ENCODE measurements at regions not wholly inside any gene's neighbourhood (a gene's known extent, or its start where the extent isn't known, plus 50 kb on each side); places are given as distances from the start of the nearest gene placed in this dataset.
"Not testable (repeated sequence)": the region's sequence is repeated elsewhere in the genome, so short reads cannot be mapped to it uniquely, and the experiment has no call there.

- no peak for DNase-seq (ENCODE audit: low spot score)
- intact Hi-C loops (cut with DNase I), result no loop called here
Measured at GRCh38 chr5:121038438-121038837, 574.3 kb downstream of the PRR16 start.

GRCh38 chr5:121049971-121050370 lies 585.9 kb downstream of the PRR16 start:
- intact Hi-C loops (cut with DNase I), result no loop called here
- no peak for DNase-seq (ENCODE audit: low spot score)

GRCh38 chr5:121053055-121053985 lies 589.2 kb downstream of the PRR16 start:
- no peak for DNase-seq (ENCODE audit: low spot score)
- intact Hi-C loops (cut with DNase I), result no loop called here

- intact Hi-C loops (cut with DNase I), result no loop called here
Measured at GRCh38 chr5:121055586-121055985, 591.5 kb downstream of the PRR16 start.

GRCh38 chr5:121064241-121064640 lies 600.1 kb downstream of the PRR16 start:
- DNase-seq (ENCODE audit: low spot score); intact Hi-C loops (cut with DNase I): not testable (repeated sequence)

More at GRCh38 chr5:121055586-121055985, 591.5 kb downstream of the PRR16 start:
- no peak for DNase-seq (ENCODE audit: low spot score)

- intact Hi-C loops (cut with DNase I), result no loop called here
- DNase-seq (ENCODE audit: low spot score), result no peak
Measured at GRCh38 chr5:121086671-121087070, 622.6 kb downstream of the PRR16 start.

- DNase-seq (ENCODE audit: low spot score), result no peak
- intact Hi-C loops (cut with DNase I), result no loop called here
Measured at GRCh38 chr5:121087560-121087959, 623.5 kb downstream of the PRR16 start.

- no peak for DNase-seq (ENCODE audit: low spot score)
- intact Hi-C loops (cut with DNase I), result no loop called here
Measured at GRCh38 chr5:121088341-121088740, 624.2 kb downstream of the PRR16 start.

- DNase-seq (ENCODE audit: low spot score), result no peak
- intact Hi-C loops (cut with DNase I), result no loop called here
Measured at GRCh38 chr5:121090822-121091221, 626.7 kb downstream of the PRR16 start.

GRCh38 chr5:121100931-121101330 lies 636.8 kb downstream of the PRR16 start:
- DNase-seq (ENCODE audit: low spot score), result no peak
- intact Hi-C loops (cut with DNase I), result no loop called here

- DNase-seq (ENCODE audit: low spot score), result no peak
- intact Hi-C loops (cut with DNase I), result no loop called here
Measured at GRCh38 chr5:121105921-121106320, 641.8 kb downstream of the PRR16 start.

- intact Hi-C loops (cut with DNase I); DNase-seq (ENCODE audit: low spot score): not testable (repeated sequence)
Measured at GRCh38 chr5:121106721-121107690, 642.9 kb downstream of the PRR16 start.

- no peak for DNase-seq (ENCODE audit: low spot score)
Measured at GRCh38 chr5:121108725-121109124, 644.6 kb downstream of the PRR16 start.

GRCh38 chr5:121109817-121110216 lies 645.7 kb downstream of the PRR16 start:
- intact Hi-C loops (cut with DNase I), result no loop called here
- DNase-seq (ENCODE audit: low spot score), result no peak

More at GRCh38 chr5:121108725-121109124, 644.6 kb downstream of the PRR16 start:
- intact Hi-C loops (cut with DNase I), result no loop called here

GRCh38 chr5:121121786-121122185 lies 657.7 kb downstream of the PRR16 start:
- intact Hi-C loops (cut with DNase I), result no loop called here
- DNase-seq (ENCODE audit: low spot score), result no peak

- DNase-seq (ENCODE audit: low spot score), result no peak
- intact Hi-C loops (cut with DNase I), result no loop called here
Measured at GRCh38 chr5:121138495-121138907, 674.4 kb downstream of the PRR16 start.

- DNase-seq (ENCODE audit: low spot score), result no peak
- intact Hi-C loops (cut with DNase I), result no loop called here
Measured at GRCh38 chr5:121138952-121139351, 674.9 kb downstream of the PRR16 start.

GRCh38 chr5:121144764-121145163 lies 680.7 kb downstream of the PRR16 start:
- intact Hi-C loops (cut with DNase I), result no loop called here
- DNase-seq (ENCODE audit: low spot score), result no peak

GRCh38 chr5:121151534-121151933 lies 687.4 kb downstream of the PRR16 start:
- DNase-seq (ENCODE audit: low spot score), result no peak
- intact Hi-C loops (cut with DNase I), result no loop called here

GRCh38 chr5:121152411-121152810 lies 688.3 kb downstream of the PRR16 start:
- DNase-seq (ENCODE audit: low spot score), result no peak
- intact Hi-C loops (cut with DNase I), result no loop called here
